ENCODE measurements at regions not wholly inside any gene's neighbourhood (a gene's known extent, or its start where the extent isn't known, plus 50 kb on each side); places are given as distances from the start of the nearest gene placed in this dataset.

GRCh38 chr21:14844001-14844400 lies 220.8 kb downstream of the NRIP1 start:
- no peak for TF ChIP-seq CTCF (IDR thresholded peaks at IDR 0.05 in 4 of 5, conservative IDR thresholded peaks at IDR 0.05 in 1 of 5)
- TF ChIP-seq POLR2A (IDR thresholded peaks at IDR 0.05) = no peak
